Keratinocyte (primary cell): ENCODE measurements at regions not wholly inside any gene's neighbourhood (a gene's known extent, or its start where the extent isn't known, plus 50 kb on each side); places are given as distances from the start of the nearest gene placed in this dataset.

ENCODE experiments used
- CTCF ChIP-seq, 3 experiments: IDR thresholded peaks in 1 of 3; conservative IDR thresholded peaks in 1 of 3; optimal IDR thresholded peaks in 1 of 3; 2 replicates in 2 of 3; 3 replicates in 1 of 3; pipeline versions ENCODE3 to v1.5.1; 2011; ENCODE audit warnings: low read length in 3 of 3, mild to moderate bottlenecking in 3 of 3, moderate library complexity in 2 of 3, control low read depth in 1 of 3, inconsistent platforms in 1 of 3; ENCODE audit not compliant: insufficient read depth in 2 of 3; ENCODE audit errors: extremely low read depth in 1 of 3
- EZH2 ChIP-seq: IDR thresholded peaks from one replicate; pipeline ENCODE4 v1.6.1; 2012; ENCODE audit warnings: inconsistent platforms, mild to moderate bottlenecking, low read length, moderate library complexity

DNA sequence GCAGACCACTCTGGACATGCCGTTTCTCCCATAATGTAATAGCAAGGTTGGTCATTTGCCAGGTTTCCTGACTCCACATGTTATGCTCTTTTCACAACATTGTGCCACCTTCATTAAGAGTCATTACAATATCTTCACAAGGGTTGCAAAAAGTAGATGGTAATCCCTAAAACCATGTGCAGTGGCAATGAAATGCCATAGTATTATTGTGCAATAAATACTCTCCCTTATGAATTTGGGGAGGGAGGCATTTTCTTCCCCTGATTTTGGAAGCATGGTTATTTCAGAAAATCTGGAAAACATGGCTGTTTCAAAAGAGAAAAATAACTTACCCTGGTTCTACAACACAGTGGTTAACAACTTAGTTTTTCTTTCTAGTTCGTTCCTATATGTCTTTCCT lies 75.1 kb downstream of the BLTP1 start:
- TF ChIP-seq CTCF (optimal IDR thresholded peaks at IDR 0.05 in 1 of 3, IDR thresholded peaks at IDR 0.05 in 1 of 3, conservative IDR thresholded peaks at IDR 0.05 in 1 of 3; ENCODE audit: extremely low read depth in 1 of 3, insufficient read depth in 2 of 3, low read length in 3 of 3) (no peak), EZH2 (no peak)
